Memory B cell (primary cell): ENCODE measurements at regions not wholly inside any gene's neighbourhood (a gene's known extent, or its start where the extent isn't known, plus 50 kb on each side); places are given as distances from the start of the nearest gene placed in this dataset.
"Not testable (repeated sequence)": the region's sequence is repeated elsewhere in the genome, so short reads cannot be mapped to it uniquely, and the experiment has no call there.

ENCODE experiments used
- ATAC-seq: fragments of 150-1000 bp; cut with Tn5 transposase; 2 replicates; pipeline ENCODE4 v1.10.0; 2021; ENCODE audit warnings: low read depth, mild to moderate bottlenecking, moderate library complexity
- DNase-seq, 2 donors: peaks; one replicate each; pipeline ENCODE4 v3.0.0; 2022; ENCODE audit warnings: low spot score in 2 of 2
- H3K27ac Mint-ChIP-seq: one replicate; pipeline ENCODE4 v1.8.0; 2022; ENCODE audit warnings: mild to moderate bottlenecking, moderate library complexity, mixed read lengths
- H3K27me3 Mint-ChIP-seq: one replicate; pipeline ENCODE4 v1.8.0; 2022; ENCODE audit warnings: mixed read lengths
- H3K36me3 Mint-ChIP-seq: one replicate; pipeline ENCODE4 v1.8.0; 2022; ENCODE audit warnings: mild to moderate bottlenecking, mixed read lengths
- H3K4me1 Mint-ChIP-seq: one replicate; pipeline ENCODE4 v1.8.0; 2022; ENCODE audit warnings: mixed read lengths
- H3K4me3 Mint-ChIP-seq: one replicate; pipeline ENCODE4 v1.8.0; 2022; ENCODE audit warnings: mild to moderate bottlenecking, moderate library complexity, mixed read lengths
- H3K9me3 Mint-ChIP-seq: one replicate; pipeline ENCODE4 v1.8.0; 2022; ENCODE audit warnings: mixed read lengths

DNA sequence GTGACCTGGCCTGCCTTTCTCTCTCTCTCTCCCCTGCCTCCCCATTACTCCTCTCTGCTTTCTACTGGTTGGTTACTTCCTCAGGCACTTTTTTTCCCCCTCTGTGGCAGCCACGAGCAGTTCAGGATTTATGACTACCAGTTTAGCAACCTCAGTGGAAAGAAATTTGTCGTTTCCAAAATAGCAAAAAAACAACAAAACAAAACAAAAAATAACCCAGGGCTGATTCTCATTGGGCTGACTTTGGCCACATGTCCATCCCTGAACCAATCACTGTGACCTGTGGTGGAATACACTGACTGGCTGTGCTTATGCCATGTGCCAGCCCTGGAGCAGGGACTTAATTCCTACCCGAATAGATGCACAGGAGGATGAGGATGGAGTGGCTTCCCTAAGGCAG, 137.4 kb downstream of the TFAP2C start:
- Mint-ChIP-seq H3K9me3 (peaks cover 11% of the 10 kb centered on the region), H3K4me1 (no peaks in the 10 kb centered on the region), H3K4me3 (no peak overlapping the region), H3K27ac (no peak overlapping the region), H3K27me3 (peaks cover 2% of the 10 kb centered on the region), H3K36me3 (peaks cover 3% of the 10 kb centered on the region)
- no peak for DNase-seq
- ATAC-seq = no peak

- Mint-ChIP-seq H3K27ac (no peak overlapping the region), H3K9me3 (peaks cover 5% of the 10 kb centered on the region), H3K36me3 (peaks cover 1% of the 10 kb centered on the region), H3K4me3 (no peak overlapping the region), H3K27me3 (no peaks in the 10 kb centered on the region), H3K4me1 (no peaks in the 10 kb centered on the region)
- DNase-seq (no peak), ATAC-seq (no peak)
Observed at GRCh38 chr20:56769921-56770600, 141.0 kb downstream of the TFAP2C start.

DNA sequence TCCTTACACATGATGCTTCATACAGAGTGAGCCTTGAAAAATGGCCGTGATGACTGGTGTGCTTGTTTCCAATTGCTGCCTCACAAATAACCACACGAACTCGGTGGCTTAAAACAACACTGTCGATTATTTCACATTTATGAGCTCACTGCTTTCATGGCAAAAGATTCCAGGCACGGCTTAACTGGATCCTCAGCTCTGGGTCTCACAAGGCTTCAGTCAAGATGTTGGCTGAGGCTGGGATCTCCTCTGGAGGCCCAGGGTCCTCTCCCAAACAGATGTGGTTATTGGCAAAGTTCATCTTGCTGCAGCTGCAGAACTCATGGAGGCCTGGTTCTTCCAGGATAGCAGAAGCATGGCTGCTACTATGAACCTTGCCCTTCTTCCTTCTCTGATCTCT, 144.6 kb downstream of the TFAP2C start:
- ATAC-seq (no peak), DNase-seq (no peak)
- Mint-ChIP-seq H3K27ac (no peak overlapping the region), H3K9me3 (no peaks in the 10 kb centered on the region), H3K36me3 (no peaks in the 10 kb centered on the region), H3K27me3 (no peaks in the 10 kb centered on the region), H3K4me1 (no peaks in the 10 kb centered on the region), H3K4me3 (no peak overlapping the region)

DNA sequence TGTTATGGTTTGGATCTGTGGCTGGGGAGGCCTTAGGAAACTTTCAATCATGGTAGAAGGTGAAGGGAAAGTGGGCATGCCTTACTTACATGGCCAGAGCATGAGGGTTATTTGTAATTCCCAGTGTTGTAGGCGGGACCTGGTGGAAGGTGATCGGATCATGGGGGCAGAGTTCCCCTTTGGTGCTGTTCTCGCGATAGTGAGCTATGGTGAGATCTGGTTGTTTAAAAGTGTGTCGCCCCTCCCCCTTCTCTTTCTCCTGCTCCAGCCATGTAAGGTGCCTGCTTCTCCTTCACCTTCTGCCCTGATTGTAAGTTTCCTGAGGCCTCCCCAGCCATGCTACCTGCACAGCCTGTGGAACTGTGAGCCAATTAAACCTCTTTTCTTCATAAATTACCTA, 145.8 kb downstream of the TFAP2C start:
- DNase-seq (no peak), ATAC-seq (no peak)
- H3K9me3 Mint-ChIP-seq = no peaks in the 10 kb centered on the region
- H3K36me3 Mint-ChIP-seq = no peaks in the 10 kb centered on the region
- H3K4me3 Mint-ChIP-seq = no peak overlapping the region
- no peaks in the 10 kb centered on the region for H3K27me3 Mint-ChIP-seq
- H3K27ac Mint-ChIP-seq = no peak overlapping the region
- no peaks in the 10 kb centered on the region for H3K4me1 Mint-ChIP-seq

GRCh38 chr20:56776345-56776744, 147.2 kb downstream of the TFAP2C start:
- no peak for DNase-seq
- no peaks in the 10 kb centered on the region for H3K36me3 Mint-ChIP-seq
- no peak overlapping the region for H3K27ac Mint-ChIP-seq
- no peak for ATAC-seq
- peaks cover 2% of the 10 kb centered on the region for H3K27me3 Mint-ChIP-seq
- H3K4me3 Mint-ChIP-seq = no peak overlapping the region
- no peaks in the 10 kb centered on the region for H3K4me1 Mint-ChIP-seq
- H3K9me3 Mint-ChIP-seq = no peaks in the 10 kb centered on the region

DNA sequence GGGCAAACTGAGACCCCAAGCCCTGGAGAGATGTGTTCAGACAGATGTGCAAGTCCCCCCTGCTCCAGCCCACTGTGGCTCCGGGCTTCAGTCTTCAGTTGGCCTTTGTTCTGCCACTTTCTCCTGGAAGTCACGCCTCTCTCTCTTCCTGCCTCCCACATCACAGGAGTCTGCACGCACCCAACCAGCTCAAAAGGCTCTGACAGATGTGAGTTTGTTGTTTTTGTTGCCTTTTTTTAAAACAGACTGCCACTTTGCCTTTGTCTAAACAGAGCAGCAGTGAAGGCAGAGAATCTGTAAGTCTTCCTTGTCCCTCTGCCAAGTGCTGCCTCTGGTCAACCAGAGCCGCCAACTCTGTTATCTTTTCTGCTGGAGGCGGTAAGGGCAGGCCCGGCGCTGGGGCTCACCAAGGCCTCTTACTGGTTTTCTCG, 149.7 kb downstream of the TFAP2C start:
- peaks cover 2% of the 10 kb centered on the region for H3K4me1 Mint-ChIP-seq
- H3K4me3 Mint-ChIP-seq = no peak overlapping the region
- DNase-seq (no peak), ATAC-seq (no peak)
- peaks cover 5% of the 10 kb centered on the region for H3K27me3 Mint-ChIP-seq
- no peak overlapping the region for H3K27ac Mint-ChIP-seq
- H3K36me3 Mint-ChIP-seq = no peaks in the 10 kb centered on the region
- H3K9me3 Mint-ChIP-seq = peaks cover 1% of the 10 kb centered on the region

DNA sequence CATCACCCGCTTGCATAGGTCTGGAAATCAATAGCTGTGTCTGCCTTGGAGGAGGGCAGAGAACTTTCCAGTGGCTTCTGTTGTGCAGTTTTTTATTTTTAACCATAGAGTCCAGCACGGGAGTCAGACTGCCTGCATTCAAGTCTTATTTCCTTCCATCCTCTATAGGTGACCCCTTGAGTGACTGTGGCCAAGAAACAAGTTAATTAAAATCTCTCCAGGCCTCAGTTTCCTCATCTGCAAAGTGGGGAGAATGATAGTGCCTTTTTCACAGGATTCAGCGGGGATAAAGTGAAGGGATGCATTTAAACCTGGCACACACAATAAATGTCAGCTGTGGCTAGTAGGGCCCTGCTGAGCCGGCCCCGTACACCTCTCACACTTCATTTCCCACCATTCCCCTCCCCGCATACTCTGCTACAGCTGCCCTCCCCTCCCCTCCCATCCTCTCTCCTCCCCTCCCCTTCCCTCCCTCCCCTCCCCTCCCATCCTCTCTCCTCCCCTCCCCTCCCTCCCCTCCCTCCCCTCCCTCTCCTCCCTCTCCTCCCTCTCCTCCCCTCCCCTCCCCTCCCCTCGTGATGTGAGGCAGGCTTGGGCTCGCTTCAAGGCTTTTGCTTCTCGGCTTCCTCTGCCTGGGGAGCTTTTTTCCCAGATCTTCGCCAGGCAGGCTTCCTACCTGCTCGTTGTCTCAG, 150.5 kb downstream of the TFAP2C start:
- H3K36me3 Mint-ChIP-seq = no peaks in the 10 kb centered on the region
- no peak for DNase-seq

GRCh38 chr20:56780266-56780665, 151.2 kb downstream of the TFAP2C start:
- peaks cover 2% of the 10 kb centered on the region for H3K4me1 Mint-ChIP-seq
- no peak overlapping the region for H3K27ac Mint-ChIP-seq
- no peak for ATAC-seq
- no peak overlapping the region for H3K4me3 Mint-ChIP-seq
- DNase-seq = no peak
- H3K36me3 Mint-ChIP-seq = no peaks in the 10 kb centered on the region
- peaks cover 5% of the 10 kb centered on the region for H3K27me3 Mint-ChIP-seq
- H3K9me3 Mint-ChIP-seq = peaks cover 1% of the 10 kb centered on the region

More for the DNA sequence above, 150.5 kb downstream of the TFAP2C start:
- no peak overlapping the region for H3K27ac Mint-ChIP-seq
- no peak for ATAC-seq
- H3K4me1 Mint-ChIP-seq = peaks cover 2% of the 10 kb centered on the region
- no peak overlapping the region for H3K4me3 Mint-ChIP-seq
- peaks cover 1% of the 10 kb centered on the region for H3K9me3 Mint-ChIP-seq
- peaks cover 5% of the 10 kb centered on the region for H3K27me3 Mint-ChIP-seq

DNA sequence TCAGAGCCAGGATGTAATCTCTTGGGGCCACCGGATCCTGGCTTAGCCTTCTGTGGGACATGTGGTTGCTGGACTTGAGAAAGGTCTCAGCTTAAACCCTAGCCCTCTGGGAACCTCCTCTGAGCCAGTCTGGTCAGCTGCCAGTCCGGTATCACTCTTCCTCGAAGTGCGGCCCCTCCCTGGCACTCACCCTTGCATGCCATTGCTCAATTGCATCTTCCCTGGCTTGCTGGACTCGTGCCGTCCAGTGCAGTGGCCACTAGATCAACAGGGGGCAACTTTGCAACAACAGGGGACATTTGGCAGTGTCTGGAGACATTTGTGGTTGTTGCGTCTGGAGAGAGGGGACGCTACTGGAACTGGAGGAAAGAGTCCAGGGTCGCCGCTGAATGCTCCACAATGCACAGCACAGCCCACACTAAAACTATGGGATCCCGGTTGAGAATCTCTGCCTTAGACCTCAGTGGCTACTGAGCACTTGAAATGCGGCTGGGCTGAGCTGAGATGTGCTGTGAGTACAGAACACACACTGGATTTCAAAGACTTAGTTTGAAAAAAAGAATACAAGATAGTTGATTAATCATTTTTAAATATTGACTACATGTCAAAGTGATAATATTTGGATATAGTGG, 152.1 kb downstream of the TFAP2C start:
- H3K4me1 Mint-ChIP-seq = peaks cover 2% of the 10 kb centered on the region
- H3K27me3 Mint-ChIP-seq = peaks cover 5% of the 10 kb centered on the region
- DNase-seq (no peak), ATAC-seq (no peak)
- no peak overlapping the region for H3K4me3 Mint-ChIP-seq
- no peak overlapping the region for H3K27ac Mint-ChIP-seq
- peaks cover 1% of the 10 kb centered on the region for H3K9me3 Mint-ChIP-seq
- H3K36me3 Mint-ChIP-seq = no peaks in the 10 kb centered on the region

DNA sequence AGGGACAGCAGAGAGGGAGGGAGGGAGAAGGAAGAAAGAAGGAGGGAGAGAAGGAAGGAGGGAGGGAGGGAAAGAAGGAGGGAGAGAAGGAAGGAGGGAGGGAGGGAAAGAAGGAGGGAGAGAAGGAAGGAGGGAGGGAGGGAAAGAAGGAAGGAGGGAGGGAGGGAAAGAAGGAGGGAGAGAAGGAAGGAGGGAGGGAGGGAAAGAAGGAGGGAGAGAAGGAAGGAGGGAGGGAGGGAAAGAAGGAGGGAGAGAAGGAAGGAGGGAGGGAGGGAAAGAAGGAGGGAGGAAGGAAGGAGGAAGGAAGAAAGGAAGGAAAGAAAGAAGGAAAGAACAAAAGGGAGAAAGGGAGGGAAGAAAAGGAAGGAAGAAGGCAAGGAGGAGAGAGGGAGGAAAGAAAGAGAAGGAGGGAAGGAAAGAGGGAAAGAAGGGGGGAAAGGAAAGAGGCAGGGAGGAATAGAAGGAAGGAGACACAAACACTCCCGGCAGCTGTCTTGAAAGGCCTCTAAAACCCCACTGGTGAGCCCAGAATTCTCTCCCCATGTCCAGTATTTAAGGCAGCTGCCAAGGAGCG, 153.0 kb downstream of the TFAP2C start:
- not testable (repeated sequence) for H3K9me3 Mint-ChIP-seq, DNase-seq, ATAC-seq, H3K36me3 Mint-ChIP-seq, H3K4me1 Mint-ChIP-seq, H3K4me3 Mint-ChIP-seq, H3K27ac Mint-ChIP-seq, H3K27me3 Mint-ChIP-seq

DNA sequence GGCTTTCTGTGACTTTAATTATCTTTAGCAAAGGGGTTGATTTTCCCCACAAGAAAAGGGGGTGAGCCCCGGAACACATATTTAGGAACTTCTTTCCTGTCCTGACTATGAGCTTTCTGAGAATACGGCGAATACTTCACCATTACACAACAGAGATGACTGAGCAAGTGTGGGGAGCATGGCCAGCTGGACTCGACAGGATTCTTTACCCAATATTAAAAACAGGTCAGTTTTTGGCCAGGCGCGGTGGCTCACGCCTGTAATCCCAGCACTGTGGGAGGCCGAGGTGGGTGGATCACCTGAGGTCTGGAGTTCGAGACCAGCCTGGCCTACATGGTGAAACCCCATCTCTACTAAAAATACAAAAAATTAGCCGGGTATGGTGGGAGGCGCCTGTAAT, 153.7 kb downstream of the TFAP2C start:
- not testable (repeated sequence) for H3K27me3 Mint-ChIP-seq, H3K4me1 Mint-ChIP-seq, ATAC-seq, H3K36me3 Mint-ChIP-seq, H3K9me3 Mint-ChIP-seq, DNase-seq, H3K4me3 Mint-ChIP-seq, H3K27ac Mint-ChIP-seq

- DNase-seq (no peak), ATAC-seq (no peak)
- Mint-ChIP-seq H3K36me3 (no peaks in the 10 kb centered on the region), H3K4me3 (no peak overlapping the region), H3K4me1 (peaks cover 2% of the 10 kb centered on the region), H3K27me3 (peaks cover 5% of the 10 kb centered on the region), H3K9me3 (peaks cover 3% of the 10 kb centered on the region), H3K27ac (no peak overlapping the region)
Observed at GRCh38 chr20:56783826-56784225, 154.7 kb downstream of the TFAP2C start.

- DNase-seq (no peak), ATAC-seq (no peak)
- Mint-ChIP-seq H3K27ac (no peak overlapping the region), H3K36me3 (no peaks in the 10 kb centered on the region), H3K4me1 (peaks cover 2% of the 10 kb centered on the region), H3K4me3 (no peak overlapping the region), H3K9me3 (peaks cover 3% of the 10 kb centered on the region), H3K27me3 (peaks cover 2% of the 10 kb centered on the region)
Observed at GRCh38 chr20:56786503-56786902, 157.4 kb downstream of the TFAP2C start.

- ATAC-seq (no peak), DNase-seq (no peak)
- Mint-ChIP-seq H3K27ac (no peak overlapping the region), H3K4me1 (no peaks in the 10 kb centered on the region), H3K36me3 (no peaks in the 10 kb centered on the region), H3K4me3 (no peak overlapping the region), H3K27me3 (no peaks in the 10 kb centered on the region), H3K9me3 (peaks cover 1% of the 10 kb centered on the region)
Observed at GRCh38 chr20:56788041-56788670, 159.1 kb downstream of the TFAP2C start.
